GM12891 (cell line): ENCODE measurements at regions not wholly inside any gene's neighbourhood (a gene's known extent, or its start where the extent isn't known, plus 50 kb on each side); places are given as distances from the start of the nearest gene placed in this dataset.

Source experiments
- POLR2A ChIP-seq: IDR thresholded peaks from 2 replicates; pipeline ENCODE4 v1.6.1; 2011; ENCODE audit warnings: low read depth, low read length, control low read depth
- POLR2AphosphoS5 ChIP-seq: IDR thresholded peaks from 2 replicates; pipeline ENCODE4 v1.6.1; 2011; ENCODE audit warnings: low read depth, low read length, control low read depth

- TF ChIP-seq POLR2A (no peak), POLR2AphosphoS5 (no peak)
Measured at GRCh38 chr4:124486423-124486822, 226.1 kb downstream of the ANKRD50 start.
